Right forelimb (tissue), 1 donor: ENCODE measurements at regions not wholly inside any gene's neighbourhood (a gene's known extent, or its start where the extent isn't known, plus 50 kb on each side); places are given as distances from the start of the nearest gene placed in this dataset.

Experiments
- DNase-seq: peaks from one replicate; pipeline ENCODE4 v3.0.0-alpha.2; 2018

DNA sequence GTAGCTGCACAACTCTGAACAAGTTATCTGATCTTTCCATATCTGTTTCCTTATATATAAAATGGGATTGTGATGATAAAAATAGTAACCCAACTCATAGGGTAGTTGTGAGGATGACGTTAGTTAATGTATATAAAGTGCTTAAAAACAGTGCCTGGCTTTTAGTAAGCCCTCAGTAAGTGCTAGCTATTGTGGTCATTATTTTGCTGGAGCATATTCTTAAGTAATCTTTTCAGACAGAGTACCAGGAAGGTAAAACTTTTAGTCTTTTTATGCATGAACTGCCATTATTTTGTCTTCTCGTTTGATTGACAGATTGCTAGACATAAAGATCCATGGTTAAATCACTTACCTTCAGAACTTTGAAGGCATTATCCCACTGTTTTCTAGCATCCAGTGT lies 62.5 kb upstream of the SIM2 start:
- no peak for DNase-seq

DNA sequence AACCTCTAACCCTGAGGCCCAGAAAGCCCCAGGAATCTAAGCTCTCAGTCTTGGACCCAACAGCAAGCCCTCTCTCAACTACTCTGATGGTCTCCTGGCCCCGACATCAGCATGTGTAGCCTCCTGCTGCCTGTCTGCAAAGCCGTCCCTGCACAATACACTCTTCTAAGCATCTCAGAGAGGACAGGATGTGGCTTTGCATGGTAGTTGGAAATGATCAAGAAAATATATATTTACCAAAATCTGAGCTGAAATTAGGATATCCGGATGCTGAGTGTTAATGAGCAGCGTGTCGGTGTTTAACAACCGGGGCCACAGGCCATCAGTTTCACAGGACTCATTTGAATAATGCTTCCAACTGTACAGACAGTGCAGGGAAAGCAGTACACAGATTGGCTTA lies 59.1 kb upstream of the SIM2 start:
- no peak for DNase-seq

DNA sequence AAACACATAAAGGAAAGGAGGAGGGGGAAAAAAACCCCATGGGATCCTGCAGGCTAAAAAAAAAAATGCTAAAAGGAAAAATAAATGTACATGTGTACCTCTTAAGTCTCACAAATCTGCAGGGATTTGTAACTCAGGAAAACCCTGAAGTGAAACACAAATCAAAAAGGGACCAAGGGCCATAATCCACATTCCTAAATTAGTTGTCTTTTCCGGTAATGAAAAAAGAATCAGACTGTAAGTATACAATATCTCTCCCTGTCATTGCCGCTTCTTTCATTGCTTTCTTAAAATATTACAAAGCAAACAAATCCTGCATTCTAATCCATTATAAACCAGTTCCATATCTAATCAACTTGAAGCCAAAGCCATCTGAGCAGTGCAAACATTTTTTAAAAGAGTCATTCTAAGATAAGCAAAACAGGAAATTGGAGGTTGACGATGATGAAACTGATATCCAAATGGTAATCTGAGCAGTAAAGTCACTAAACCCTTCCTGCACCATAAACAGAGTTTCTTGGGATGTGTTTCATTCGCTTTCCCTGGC lies 58.7 kb upstream of the SIM2 start:
- DNase-seq: no peak

DNA sequence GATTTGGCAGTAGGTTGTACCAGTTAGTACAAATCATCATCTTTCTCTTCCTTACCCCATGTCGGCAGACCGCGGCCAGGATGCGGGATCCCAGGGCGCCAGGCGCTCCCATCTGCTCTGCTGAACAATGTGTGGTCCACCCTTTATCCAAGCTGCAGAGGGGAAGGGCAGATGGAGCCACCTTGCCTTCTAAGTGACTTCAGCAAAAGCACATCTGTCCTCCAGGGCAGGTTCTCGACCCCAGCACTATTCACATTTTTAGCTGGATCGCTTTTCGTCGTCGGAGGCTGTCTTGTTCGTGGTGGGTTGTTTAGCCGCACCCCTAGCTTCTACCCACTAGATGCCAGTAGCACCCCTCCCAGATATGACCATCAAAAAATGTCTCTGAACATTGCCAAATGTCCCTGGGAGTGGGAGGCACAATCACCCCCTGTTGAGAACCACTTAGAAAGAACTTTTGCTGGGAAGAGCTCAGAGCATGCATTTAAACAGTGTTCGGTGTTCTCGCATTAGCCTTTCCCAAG lies 58.1 kb upstream of the SIM2 start:
- no peak for DNase-seq

DNA sequence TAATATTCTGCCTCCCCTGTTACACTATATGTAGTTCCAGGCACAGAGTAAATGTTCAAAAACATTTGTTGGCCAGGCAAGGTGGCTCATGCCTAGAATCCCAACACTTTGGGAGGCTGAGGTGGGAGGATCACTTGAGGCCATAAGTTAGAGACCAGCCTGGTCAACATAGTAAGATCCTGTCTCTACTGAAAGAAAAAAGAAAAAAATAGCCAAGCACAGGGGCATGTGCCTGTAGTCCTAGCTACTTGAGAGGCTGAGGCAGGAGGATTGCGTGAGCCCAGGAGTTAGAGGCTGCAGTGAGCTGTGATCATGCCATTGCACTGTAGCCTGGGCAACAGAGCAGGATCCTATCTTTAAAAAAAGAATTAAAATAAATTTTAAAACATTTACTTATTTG lies 57.6 kb upstream of the SIM2 start:
- no peak for DNase-seq

DNA sequence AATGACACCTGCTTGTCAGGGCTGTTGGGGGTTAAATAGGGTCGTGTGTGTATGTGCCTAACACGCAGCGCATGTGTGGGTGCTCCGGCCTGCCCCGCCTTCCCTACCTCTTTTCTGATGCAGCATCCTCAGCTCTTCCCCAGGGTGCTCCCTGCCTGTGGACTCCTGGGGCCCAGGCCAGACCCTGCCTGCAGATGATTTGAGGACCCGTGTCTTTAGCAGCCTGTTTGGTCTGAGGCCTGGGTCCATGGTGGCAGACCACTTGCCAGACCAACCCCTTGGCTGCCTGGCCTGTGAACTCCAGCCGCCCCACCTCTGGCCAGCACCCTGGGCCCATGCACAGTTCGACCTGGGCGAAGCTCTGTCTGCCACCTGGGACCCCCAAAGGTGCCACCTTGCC lies 57.0 kb upstream of the SIM2 start:
- DNase-seq: no peak

DNA sequence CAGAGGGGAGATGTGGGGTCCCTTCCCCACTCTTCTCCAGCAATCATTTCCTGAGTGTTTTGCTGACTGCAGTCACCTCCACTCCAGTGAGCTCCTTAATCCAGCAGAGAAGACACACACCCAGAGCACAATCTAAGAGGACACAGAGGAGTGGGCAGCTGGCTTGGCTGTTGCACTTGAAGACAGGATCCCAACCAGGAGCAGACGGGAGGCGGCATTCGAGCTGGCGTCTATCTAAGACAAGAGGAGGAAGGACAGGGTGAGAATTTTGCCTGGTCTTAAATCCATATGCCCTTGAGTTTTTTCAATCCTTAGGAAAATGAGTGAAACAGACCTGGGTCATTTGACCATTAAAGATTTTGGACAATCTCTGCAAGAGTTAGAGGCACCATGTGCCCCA lies 56.1 kb upstream of the SIM2 start:
- no peak for DNase-seq

DNA sequence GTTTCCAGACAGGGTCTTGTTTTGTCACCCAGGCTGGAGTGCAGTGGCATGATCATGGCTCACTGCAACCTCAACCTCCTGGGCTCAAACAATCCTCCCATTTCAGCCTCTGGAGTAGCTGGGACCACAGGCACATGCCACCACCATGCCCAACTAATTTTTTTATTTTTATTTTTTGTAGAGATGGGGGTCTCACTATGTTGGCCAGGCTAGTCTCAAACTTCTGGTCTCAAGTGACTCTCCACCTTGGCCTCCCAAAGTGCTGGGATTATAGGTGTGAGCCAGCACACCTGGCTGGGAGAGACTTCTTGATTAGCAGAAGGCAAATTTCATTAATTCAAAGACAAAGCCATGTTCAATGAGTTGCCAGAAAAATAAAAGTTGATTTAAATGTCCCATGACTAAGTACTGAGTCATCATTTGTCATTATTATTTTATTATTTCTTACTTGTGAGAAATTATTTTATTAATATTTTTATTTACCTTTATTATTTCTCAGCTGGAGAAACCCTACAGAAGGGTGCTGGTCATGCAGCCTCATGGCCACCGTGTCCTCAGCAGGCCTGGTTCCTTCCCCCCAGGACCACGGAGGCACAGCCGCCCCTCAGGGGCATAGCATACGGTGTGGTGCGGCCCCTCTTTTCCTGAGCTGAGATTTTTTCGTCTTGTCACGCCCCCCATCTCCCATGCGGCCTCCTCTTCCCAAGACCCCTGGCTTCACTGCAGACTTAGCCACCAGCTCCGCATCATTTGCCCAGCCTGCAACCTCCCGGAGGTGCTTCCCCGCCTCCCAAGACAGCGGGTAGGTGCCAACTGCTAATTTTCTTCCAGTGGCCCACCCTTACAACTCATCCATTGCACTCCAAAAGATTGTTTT lies 55.3 kb upstream of the SIM2 start:
- no peak for DNase-seq

DNA sequence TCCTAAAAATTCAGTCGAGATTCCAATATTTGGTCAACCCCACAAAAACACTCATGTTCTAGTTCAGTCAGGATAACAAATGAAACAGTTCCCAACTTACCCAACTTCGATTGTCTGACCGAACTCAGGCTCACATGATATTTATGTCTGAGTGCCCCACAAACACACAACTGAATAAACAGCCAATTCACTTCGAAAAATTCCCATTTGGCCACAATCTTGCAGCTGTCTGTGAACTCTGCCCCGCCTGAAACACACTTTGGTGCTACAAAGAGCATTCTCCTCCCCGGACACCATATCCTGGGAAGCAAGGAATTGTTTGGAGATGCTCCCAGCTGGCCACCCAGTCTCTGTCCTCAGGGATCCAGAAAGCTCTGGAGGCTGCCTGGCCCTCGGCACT lies 52.9 kb upstream of the SIM2 start:
- no peak for DNase-seq

DNA sequence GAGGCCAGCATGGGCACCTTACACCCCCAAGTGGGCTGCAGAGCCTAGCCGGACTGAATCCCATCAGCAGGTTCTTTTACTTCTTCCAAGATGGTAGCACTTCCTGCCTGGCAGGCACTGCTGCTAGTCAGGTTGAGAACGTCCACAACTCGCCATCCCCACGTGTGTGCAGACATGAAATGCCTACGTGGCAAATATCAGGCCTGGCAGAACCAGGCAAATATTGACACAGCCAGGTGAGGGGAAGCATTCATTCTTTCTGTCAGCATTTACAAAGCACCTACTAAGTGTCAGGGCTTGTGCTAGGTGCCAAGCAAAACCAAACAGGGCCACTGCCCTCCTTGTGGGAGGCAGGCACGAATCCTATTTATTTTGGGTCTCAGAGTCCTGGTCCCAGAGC lies 52.3 kb upstream of the SIM2 start:
- no peak for DNase-seq

DNA sequence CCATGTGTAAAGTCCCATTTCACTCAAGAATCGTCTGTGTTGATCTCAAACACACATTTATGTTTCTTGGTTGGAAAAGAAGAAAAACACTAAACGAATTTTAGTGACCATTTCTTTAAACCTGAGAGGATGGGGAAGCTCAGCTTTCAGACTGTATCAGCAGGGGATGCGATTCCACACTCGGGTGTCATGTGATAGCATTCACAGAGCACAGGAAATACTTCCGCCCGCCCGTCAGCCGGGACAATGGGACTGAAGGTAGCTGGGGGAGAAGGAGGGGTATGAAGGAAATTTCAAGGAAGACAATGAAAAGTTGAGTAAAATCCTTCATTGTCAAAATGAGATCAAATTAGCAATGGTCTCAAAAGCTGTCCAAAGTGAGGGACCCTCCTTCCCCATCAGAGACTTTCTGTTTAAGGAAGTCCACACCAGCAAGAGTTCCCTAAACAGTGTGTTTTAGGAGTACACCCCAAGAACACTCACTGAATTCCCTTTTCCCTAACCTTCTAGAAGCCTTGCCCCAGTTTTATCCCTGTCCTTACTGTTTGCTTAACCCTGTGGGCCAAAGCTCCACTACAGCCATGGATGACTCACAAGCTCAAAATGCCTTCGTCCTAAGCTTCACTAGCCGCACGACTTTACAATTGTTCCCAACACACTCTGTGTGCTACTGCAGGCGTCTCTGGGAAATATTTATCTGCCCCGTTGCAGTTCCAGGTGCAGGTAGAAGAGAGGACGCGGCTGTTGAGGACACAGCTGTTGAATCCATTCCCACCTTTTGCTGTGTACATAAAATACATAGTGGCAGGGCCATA lies 51.4 kb upstream of the SIM2 start:
- no peak for DNase-seq
